ENCODE measurements at regions not wholly inside any gene's neighbourhood (a gene's known extent, or its start where the extent isn't known, plus 50 kb on each side); places are given as distances from the start of the nearest gene placed in this dataset.

GRCh38 chr10:107362306-107362705, 197.8 kb upstream of the SORCS1 start:
- no peak overlapping the region for H3K4me3 ChIP-seq (replicated peaks in 1 of 4; ENCODE audit: control extremely low read depth in 1 of 4, insufficient read depth in 1 of 4, low read depth in 3 of 4, low read length in 4 of 4)
- H3K4me1 ChIP-seq (ENCODE audit: control insufficient read depth, extremely low read depth, insufficient read depth, low read length), result no peaks in the 10 kb centered on the region

DNA sequence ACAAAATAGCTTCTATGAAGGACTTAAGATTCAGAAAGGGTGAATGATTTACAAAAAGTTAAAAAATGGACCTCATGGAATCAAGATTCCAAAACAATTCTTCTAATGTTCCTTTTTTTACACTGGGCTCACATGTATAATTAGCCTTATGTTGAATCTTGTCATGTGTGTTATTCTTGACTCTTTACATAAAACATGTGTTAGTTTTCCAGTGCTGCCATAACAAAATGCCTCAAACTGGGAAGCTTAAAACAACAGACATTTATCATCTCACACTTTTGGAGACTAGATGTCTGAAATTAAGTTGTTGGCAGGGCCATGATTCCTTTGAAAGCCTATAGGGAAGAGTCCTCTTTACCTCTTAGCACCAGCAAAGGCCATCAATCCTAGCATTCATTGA, 192.5 kb upstream of the SORCS1 start:
- Histone ChIP-seq H3K4me3 (replicated peaks in 1 of 4; ENCODE audit: control extremely low read depth in 1 of 4, insufficient read depth in 1 of 4, low read depth in 3 of 4, low read length in 4 of 4) (no peak overlapping the region), H2AFZ (ENCODE audit: low read length) (no peak overlapping the region), H3K4me2 (ENCODE audit: extremely low read depth, insufficient read depth, low read length) (no peak overlapping the region), H3K79me2 (ENCODE audit: control insufficient read depth, insufficient read depth, low read length) (no peaks in the 10 kb centered on the region), H4K20me1 (ENCODE audit: control insufficient read depth, extremely low read depth, insufficient read depth, low read length) (no peaks in the 10 kb centered on the region), H3K9me3 (ENCODE audit: control insufficient read depth, insufficient read depth, low read depth, low read length) (no peaks in the 10 kb centered on the region), H3K27ac (ENCODE audit: insufficient read depth, low read length) (no peak overlapping the region), H3K27me3 (ENCODE audit: control insufficient read depth, insufficient read depth, low read length) (no peaks in the 10 kb centered on the region), H3K4me1 (ENCODE audit: control insufficient read depth, extremely low read depth, insufficient read depth, low read length) (no peaks in the 10 kb centered on the region), H3K9ac (ENCODE audit: insufficient read depth, low read length) (no peak overlapping the region), H3K36me3 (ENCODE audit: control insufficient read depth, insufficient read depth, low read length) (no peaks in the 10 kb centered on the region)
- TF ChIP-seq, protein P1, sequence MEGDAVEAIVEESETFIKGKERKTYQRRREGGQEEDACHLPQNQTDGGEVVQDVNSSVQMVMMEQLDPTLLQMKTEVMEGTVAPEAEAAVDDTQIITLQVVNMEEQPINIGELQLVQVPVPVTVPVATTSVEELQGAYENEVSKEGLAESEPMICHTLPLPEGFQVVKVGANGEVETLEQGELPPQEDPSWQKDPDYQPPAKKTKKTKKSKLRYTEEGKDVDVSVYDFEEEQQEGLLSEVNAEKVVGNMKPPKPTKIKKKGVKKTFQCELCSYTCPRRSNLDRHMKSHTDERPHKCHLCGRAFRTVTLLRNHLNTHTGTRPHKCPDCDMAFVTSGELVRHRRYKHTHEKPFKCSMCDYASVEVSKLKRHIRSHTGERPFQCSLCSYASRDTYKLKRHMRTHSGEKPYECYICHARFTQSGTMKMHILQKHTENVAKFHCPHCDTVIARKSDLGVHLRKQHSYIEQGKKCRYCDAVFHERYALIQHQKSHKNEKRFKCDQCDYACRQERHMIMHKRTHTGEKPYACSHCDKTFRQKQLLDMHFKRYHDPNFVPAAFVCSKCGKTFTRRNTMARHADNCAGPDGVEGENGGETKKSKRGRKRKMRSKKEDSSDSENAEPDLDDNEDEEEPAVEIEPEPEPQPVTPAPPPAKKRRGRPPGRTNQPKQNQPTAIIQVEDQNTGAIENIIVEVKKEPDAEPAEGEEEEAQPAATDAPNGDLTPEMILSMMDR (conservative IDR thresholded peaks at IDR 0.05 in 1 of 2, IDR thresholded peaks at IDR 0.05 in 1 of 2; ENCODE audit: low read depth in 1 of 2, low read length in 2 of 2), result no peak
- no peak for TF ChIP-seq EZH2 (IDR thresholded peaks at IDR 0.05; ENCODE audit: low read length, missing control alignments)
- no peak for DNase-seq (ENCODE audit: low read depth in 2 of 2)

More at GRCh38 chr10:107362306-107362705, 197.8 kb upstream of the SORCS1 start:
- Histone ChIP-seq H3K79me2 (ENCODE audit: control insufficient read depth, insufficient read depth, low read length) (no peaks in the 10 kb centered on the region), H3K4me2 (ENCODE audit: extremely low read depth, insufficient read depth, low read length) (no peak overlapping the region), H3K36me3 (ENCODE audit: control insufficient read depth, insufficient read depth, low read length) (no peaks in the 10 kb centered on the region), H3K9me3 (ENCODE audit: control insufficient read depth, insufficient read depth, low read depth, low read length) (no peaks in the 10 kb centered on the region), H3K27ac (ENCODE audit: insufficient read depth, low read length) (no peak overlapping the region), H3K27me3 (ENCODE audit: control insufficient read depth, insufficient read depth, low read length) (no peaks in the 10 kb centered on the region), H3K9ac (ENCODE audit: insufficient read depth, low read length) (no peak overlapping the region), H2AFZ (ENCODE audit: low read length) (no peak overlapping the region), H4K20me1 (ENCODE audit: control insufficient read depth, extremely low read depth, insufficient read depth, low read length) (no peaks in the 10 kb centered on the region)
- no peak for DNase-seq (ENCODE audit: low read depth in 2 of 2)
- TF ChIP-seq, protein P1 (conservative IDR thresholded peaks at IDR 0.05 in 1 of 2, IDR thresholded peaks at IDR 0.05 in 1 of 2; ENCODE audit: low read depth in 1 of 2, low read length in 2 of 2), result no peak
- TF ChIP-seq EZH2 (IDR thresholded peaks at IDR 0.05; ENCODE audit: low read length, missing control alignments), result no peak

DNA sequence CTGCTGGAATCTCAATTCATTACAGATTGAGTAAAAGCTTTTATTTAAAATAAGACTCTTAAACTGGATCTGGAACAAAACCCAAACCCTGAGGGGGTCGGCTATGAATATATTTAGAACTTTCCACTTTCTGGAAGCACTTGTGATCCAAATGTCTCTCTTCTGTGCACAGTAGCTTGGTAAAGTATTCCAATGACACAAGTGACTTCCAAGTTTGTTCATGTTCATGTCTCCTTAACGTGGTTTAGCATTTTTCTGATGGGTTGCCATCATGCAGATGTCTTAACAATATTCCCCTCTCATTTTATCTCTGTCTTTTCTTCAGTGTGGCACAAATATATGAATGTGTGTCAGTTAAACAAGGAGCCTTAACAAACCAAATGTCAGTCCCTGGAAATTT, 191.9 kb upstream of the SORCS1 start:
- Histone ChIP-seq H2AFZ (ENCODE audit: low read length) (no peak overlapping the region), H3K4me1 (ENCODE audit: control insufficient read depth, extremely low read depth, insufficient read depth, low read length) (no peaks in the 10 kb centered on the region), H3K4me3 (replicated peaks in 1 of 4; ENCODE audit: control extremely low read depth in 1 of 4, insufficient read depth in 1 of 4, low read depth in 3 of 4, low read length in 4 of 4) (no peak overlapping the region), H3K9me3 (ENCODE audit: control insufficient read depth, insufficient read depth, low read depth, low read length) (no peaks in the 10 kb centered on the region), H3K79me2 (ENCODE audit: control insufficient read depth, insufficient read depth, low read length) (no peaks in the 10 kb centered on the region), H3K36me3 (ENCODE audit: control insufficient read depth, insufficient read depth, low read length) (no peaks in the 10 kb centered on the region), H3K9ac (ENCODE audit: insufficient read depth, low read length) (no peak overlapping the region), H3K27ac (ENCODE audit: insufficient read depth, low read length) (no peak overlapping the region), H3K4me2 (ENCODE audit: extremely low read depth, insufficient read depth, low read length) (no peak overlapping the region), H4K20me1 (ENCODE audit: control insufficient read depth, extremely low read depth, insufficient read depth, low read length) (no peaks in the 10 kb centered on the region), H3K27me3 (ENCODE audit: control insufficient read depth, insufficient read depth, low read length) (no peaks in the 10 kb centered on the region)
- DNase-seq (ENCODE audit: low read depth in 2 of 2), result no peak
- TF ChIP-seq EZH2 (IDR thresholded peaks at IDR 0.05; ENCODE audit: low read length, missing control alignments), result no peak
- TF ChIP-seq, protein P1 (conservative IDR thresholded peaks at IDR 0.05 in 1 of 2, IDR thresholded peaks at IDR 0.05 in 1 of 2; ENCODE audit: low read depth in 1 of 2, low read length in 2 of 2), result no peak

Measured in fibroblast of lung (primary cell).